SU-DHL-6 (cell line): ENCODE measurements at regions not wholly inside any gene's neighbourhood (a gene's known extent, or its start where the extent isn't known, plus 50 kb on each side); places are given as distances from the start of the nearest gene placed in this dataset.

Experiments
- H2AFZ ChIP-seq: fragments of 200-600 bp; sonication (generic); 2 replicates; pipeline ENCODE4 v1.6.1; 2014; ENCODE audit warnings: low read depth, mild to moderate bottlenecking, moderate library complexity, mixed read lengths, antibody characterized with exemption, low read length; ENCODE audit not compliant: severe bottlenecking
- H3F3A ChIP-seq: fragments of 200-600 bp; shearing (Covaris generic); 2 replicates; pipeline ENCODE4 v1.6.0; 2016; ENCODE audit warnings: antibody characterized with exemption, mild to moderate bottlenecking; ENCODE audit not compliant: insufficient read depth
- H3K27ac ChIP-seq: fragments of 200-600 bp; sonication (generic); 2 replicates; pipeline ENCODE4 v1.5.1; 2016; ENCODE audit warnings: low read depth, mild to moderate bottlenecking, low read length, moderate library complexity, mixed read lengths
- H3K27me3 ChIP-seq: fragments of 200-600 bp; sonication (generic), shearing (Covaris generic); 2 replicates; pipeline ENCODE4 v1.6.0; 2014; ENCODE audit warnings: mild to moderate bottlenecking, low read length
- H3K36me3 ChIP-seq: fragments of 200-600 bp; sonication (generic); 2 replicates; pipeline ENCODE4 v1.6.1; 2014; ENCODE audit warnings: mild to moderate bottlenecking, low read length, mixed read lengths
- H3K4me2 ChIP-seq: fragments of 300-600, 200-600 bp; shearing (Covaris generic), sonication (generic); 2 replicates; pipeline ENCODE4 v1.6.0; 2014; ENCODE audit warnings: low read length, low read depth, mild to moderate bottlenecking; ENCODE audit not compliant: poor library complexity, severe bottlenecking
- H3K4me3 ChIP-seq: fragments of 200-600 bp; sonication (generic); 2 replicates; pipeline ENCODE4 v1.5.1; 2014; ENCODE audit warnings: antibody characterized with exemption, low read length, mild to moderate bottlenecking, mixed read lengths; ENCODE audit not compliant: insufficient read depth, poor library complexity, severe bottlenecking
- H3K79me2 ChIP-seq: fragments of 200-600 bp; sonication (generic); 2 replicates; pipeline ENCODE4 v1.6.1; 2014; ENCODE audit warnings: mild to moderate bottlenecking, low read length, moderate library complexity; ENCODE audit not compliant: insufficient read depth
- H3K9ac ChIP-seq: fragments of 200-600 bp; sonication (generic); 2 replicates; pipeline ENCODE4 v1.7.0; 2014; ENCODE audit warnings: mild to moderate bottlenecking, low read length
- H3K9me2 ChIP-seq: fragments of 200-600 bp; sonication (generic); replicated peaks from 2 replicates; pipeline ENCODE4 v1.6.1; 2014; ENCODE audit warnings: low read length; ENCODE audit not compliant: insufficient read depth
- H3K9me3 ChIP-seq: fragments of 200-600 bp; sonication (generic); 2 replicates; pipeline ENCODE4 v1.6.1; 2014; ENCODE audit warnings: low read length, mixed read lengths; ENCODE audit not compliant: insufficient read depth
- H4K20me1 ChIP-seq: fragments of 200-600 bp; sonication (generic); 2 replicates; pipeline ENCODE4 v1.6.1; 2014; ENCODE audit warnings: low read depth, mild to moderate bottlenecking, antibody characterized with exemption, low read length, moderate library complexity, mixed read lengths
- EZH2phosphoT487 ChIP-seq: fragments of 200-600 bp; sonication (generic), shearing (Covaris generic); conservative IDR thresholded peaks from 2 replicates; pipeline ENCODE4 v1.6.1; 2018; ENCODE audit warnings: mild to moderate bottlenecking, antibody characterized with exemption, low read length, moderate library complexity, mixed read lengths
- TF ChIP-seq, protein P1 (sequence below): fragments of 200-600 bp; sonication (generic); IDR thresholded peaks from one replicate; pipeline ENCODE4 v1.5.1; 2017; ENCODE audit warnings: antibody characterized with exemption, mild to moderate bottlenecking, low read length, moderate library complexity; ENCODE audit not compliant: insufficient read depth, poor library complexity, severe bottlenecking

DNA sequence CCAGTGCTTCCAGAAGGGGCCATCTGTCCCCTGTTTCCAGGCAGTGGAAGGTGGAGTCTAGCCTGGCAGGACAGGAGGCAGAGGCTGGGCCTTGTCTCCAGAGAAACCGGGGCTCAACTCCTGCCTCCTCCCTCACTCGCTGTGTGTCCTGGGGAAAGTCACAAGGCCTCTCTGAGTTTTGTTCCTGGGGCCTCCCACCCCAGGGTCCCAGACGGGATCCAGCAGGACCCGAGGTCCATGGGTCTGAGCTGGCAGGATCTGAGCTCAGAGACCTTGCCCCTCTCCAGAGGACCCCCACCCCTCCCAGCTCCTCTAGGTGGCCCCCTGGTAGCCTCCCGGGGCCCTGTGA lies 72.2 kb upstream of the TAF1B start:
- H3K9me3 ChIP-seq, result no peaks in the 10 kb centered on the region
- no peaks in the 10 kb centered on the region for H3K27me3 ChIP-seq

DNA sequence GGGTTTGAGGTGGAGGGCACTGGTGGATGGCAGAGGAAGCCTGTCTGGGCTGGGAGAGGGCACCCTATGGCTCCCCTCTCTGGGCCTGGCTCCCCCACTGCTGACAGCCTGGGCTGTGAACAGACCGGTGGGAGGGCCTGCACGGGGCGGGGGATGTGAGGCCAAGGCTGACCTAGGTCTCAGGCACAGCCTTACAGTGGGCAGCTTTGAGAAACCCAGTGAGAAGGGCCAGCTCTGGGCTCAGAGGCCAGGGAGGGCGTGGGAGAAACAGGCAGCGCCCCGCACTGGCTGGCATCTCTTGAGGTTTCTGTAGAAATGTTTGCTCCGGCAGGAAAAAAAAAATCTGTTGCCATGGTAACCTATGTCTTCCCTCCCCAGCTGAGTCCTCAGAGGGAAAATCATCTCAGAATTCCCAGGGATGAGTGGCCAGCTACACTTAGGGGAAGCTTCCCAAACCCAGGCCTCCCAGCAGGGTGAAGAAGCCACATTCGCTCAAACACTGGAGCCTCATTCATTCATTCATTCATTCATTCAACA lies 71.7 kb upstream of the TAF1B start:
- Histone ChIP-seq H3K9ac (no peak overlapping the region), H3K79me2 (no peaks in the 10 kb centered on the region), H3K36me3 (no peaks in the 10 kb centered on the region), H3K27ac (no peak overlapping the region), H3K9me3 (no peaks in the 10 kb centered on the region), H2AFZ (no peak overlapping the region), H3K4me3 (no peak overlapping the region), H3K9me2 (no peaks in the 10 kb centered on the region), H3K4me2 (no peak overlapping the region), H4K20me1 (no peaks in the 10 kb centered on the region), H3K27me3 (no peaks in the 10 kb centered on the region), H3F3A (no peaks in the 10 kb centered on the region)
- TF ChIP-seq, protein P1, sequence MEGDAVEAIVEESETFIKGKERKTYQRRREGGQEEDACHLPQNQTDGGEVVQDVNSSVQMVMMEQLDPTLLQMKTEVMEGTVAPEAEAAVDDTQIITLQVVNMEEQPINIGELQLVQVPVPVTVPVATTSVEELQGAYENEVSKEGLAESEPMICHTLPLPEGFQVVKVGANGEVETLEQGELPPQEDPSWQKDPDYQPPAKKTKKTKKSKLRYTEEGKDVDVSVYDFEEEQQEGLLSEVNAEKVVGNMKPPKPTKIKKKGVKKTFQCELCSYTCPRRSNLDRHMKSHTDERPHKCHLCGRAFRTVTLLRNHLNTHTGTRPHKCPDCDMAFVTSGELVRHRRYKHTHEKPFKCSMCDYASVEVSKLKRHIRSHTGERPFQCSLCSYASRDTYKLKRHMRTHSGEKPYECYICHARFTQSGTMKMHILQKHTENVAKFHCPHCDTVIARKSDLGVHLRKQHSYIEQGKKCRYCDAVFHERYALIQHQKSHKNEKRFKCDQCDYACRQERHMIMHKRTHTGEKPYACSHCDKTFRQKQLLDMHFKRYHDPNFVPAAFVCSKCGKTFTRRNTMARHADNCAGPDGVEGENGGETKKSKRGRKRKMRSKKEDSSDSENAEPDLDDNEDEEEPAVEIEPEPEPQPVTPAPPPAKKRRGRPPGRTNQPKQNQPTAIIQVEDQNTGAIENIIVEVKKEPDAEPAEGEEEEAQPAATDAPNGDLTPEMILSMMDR, result no peak
- no peak for TF ChIP-seq EZH2phosphoT487

More for the DNA sequence above, 72.2 kb upstream of the TAF1B start:
- Histone ChIP-seq H2AFZ (no peak overlapping the region), H3K79me2 (no peaks in the 10 kb centered on the region), H3K4me2 (no peak overlapping the region), H3K9me2 (no peaks in the 10 kb centered on the region), H3F3A (no peaks in the 10 kb centered on the region), H3K9ac (no peak overlapping the region), H3K27ac (no peak overlapping the region), H3K36me3 (no peaks in the 10 kb centered on the region), H3K4me3 (no peak overlapping the region), H4K20me1 (no peaks in the 10 kb centered on the region)
- TF ChIP-seq, protein P1, result no peak
- TF ChIP-seq EZH2phosphoT487, result no peak

DNA sequence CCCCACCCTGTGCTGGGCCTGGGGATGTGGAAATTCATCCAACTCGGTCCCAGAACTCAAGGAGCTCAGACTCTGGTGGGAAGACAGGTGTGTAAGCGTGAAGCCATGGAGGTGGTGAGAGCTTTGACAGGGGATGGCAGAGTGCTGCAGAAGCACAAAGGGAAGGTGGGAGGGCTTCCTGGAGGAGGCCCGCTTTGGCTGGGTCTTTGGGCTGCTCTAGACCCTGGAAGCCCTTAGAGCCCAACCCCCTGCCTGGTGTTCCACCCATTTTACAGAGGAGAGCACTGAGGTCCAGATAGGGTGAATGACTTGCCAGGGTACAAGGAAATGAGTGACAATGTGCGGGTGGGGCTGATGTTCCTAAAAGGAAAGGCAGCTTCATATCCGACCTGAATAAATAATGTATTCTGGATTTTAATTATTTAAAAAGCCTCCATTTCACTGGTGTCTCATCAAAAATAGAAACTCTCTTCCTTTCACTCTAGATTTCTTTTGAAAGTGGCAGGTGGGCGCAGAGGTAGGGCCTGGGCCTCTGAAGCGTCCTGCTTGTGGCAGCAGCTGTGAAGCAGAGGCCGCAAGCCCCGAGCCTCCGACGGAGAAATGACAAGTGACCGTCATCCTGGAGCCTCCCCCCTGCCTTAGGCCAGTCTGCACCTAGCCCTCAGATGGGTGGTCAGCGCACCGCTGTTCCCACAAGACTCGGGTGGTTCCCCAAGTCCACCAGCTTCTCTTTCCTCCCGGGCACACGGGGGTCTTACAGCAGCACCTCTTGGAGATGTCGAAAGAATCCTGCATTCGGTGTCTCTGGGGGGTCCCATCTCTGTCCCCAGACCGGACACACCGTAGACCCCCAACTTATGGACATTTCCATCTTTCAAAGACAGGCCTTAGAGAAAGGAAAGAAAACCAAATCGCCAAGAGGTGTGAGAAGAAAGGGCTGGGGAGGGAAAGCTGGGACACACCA lies 71.0 kb upstream of the TAF1B start:
- no peak for TF ChIP-seq EZH2phosphoT487
- TF ChIP-seq, protein P1, result no peak
- Histone ChIP-seq H3K27me3 (no peaks in the 10 kb centered on the region), H2AFZ (no peak overlapping the region), H3K9me2 (no peaks in the 10 kb centered on the region), H3K4me2 (no peak overlapping the region), H3K4me3 (no peak overlapping the region), H3F3A (no peaks in the 10 kb centered on the region), H3K9me3 (no peaks in the 10 kb centered on the region), H3K79me2 (no peaks in the 10 kb centered on the region), H3K27ac (no peak overlapping the region), H4K20me1 (no peaks in the 10 kb centered on the region), H3K36me3 (no peaks in the 10 kb centered on the region), H3K9ac (no peak overlapping the region)
